Astrocyte of the spinal cord (primary cell): ENCODE measurements at regions not wholly inside any gene's neighbourhood (a gene's known extent, or its start where the extent isn't known, plus 50 kb on each side); places are given as distances from the start of the nearest gene placed in this dataset.

Experiments used
- DNase-seq: peaks from one replicate; pipeline ENCODE4 v3.0.0; 2011; ENCODE audit warnings: low read depth, low spot score
- H3K4me3 ChIP-seq: 2 replicates; pipeline ENCODE4 v1.5.1; 2011; ENCODE audit warnings: low read depth, mild to moderate bottlenecking, low read length, moderate library complexity
- CTCF ChIP-seq: IDR thresholded peaks from 2 replicates; pipeline ENCODE4 v1.5.1; 2012; ENCODE audit warnings: low read depth, mild to moderate bottlenecking, low read length, inconsistent platforms
- in situ Hi-C: cut with HindIII; loops from 2 replicates; pipeline ENCODE4 v1.10.0; 2017; ENCODE audit warnings: low sequenced_read_pairs

GRCh38 chr10:129151281-129151680, 315.8 kb upstream of the MGMT start:
- DNase-seq: no peak
- in situ Hi-C loops: no loop called here
- no peak overlapping the region for H3K4me3 ChIP-seq
- no peak for TF ChIP-seq CTCF

GRCh38 chr10:129156406-129156805, 310.6 kb upstream of the MGMT start:
- no peak for DNase-seq
- H3K4me3 ChIP-seq: no peak overlapping the region
- no peak for TF ChIP-seq CTCF
- in situ Hi-C loops: no loop called here

GRCh38 chr10:129157185-129157584, 309.9 kb upstream of the MGMT start:
- no peak for TF ChIP-seq CTCF
- no peak for DNase-seq

GRCh38 chr10:129161150-129161549, 305.9 kb upstream of the MGMT start:
- in situ Hi-C loops: no loop called here
- no peak for TF ChIP-seq CTCF
- DNase-seq: peak; percentile 1
- H3K4me3 ChIP-seq: no peak overlapping the region

More at GRCh38 chr10:129157185-129157584, 309.9 kb upstream of the MGMT start:
- in situ Hi-C loops: no loop called here
- H3K4me3 ChIP-seq: no peak overlapping the region

- TF ChIP-seq CTCF: no peak
- in situ Hi-C loops: no loop called here
- no peak overlapping the region for H3K4me3 ChIP-seq
- DNase-seq: no peak
Observed at GRCh38 chr10:129163531-129163930, 303.5 kb upstream of the MGMT start.

- in situ Hi-C loops: no loop called here
- TF ChIP-seq CTCF: no peak
- no peak overlapping the region for H3K4me3 ChIP-seq
- no peak for DNase-seq
Observed at GRCh38 chr10:129165076-129165720, 301.8 kb upstream of the MGMT start.

- in situ Hi-C loops: no loop called here
- H3K4me3 ChIP-seq: no peak overlapping the region
- TF ChIP-seq CTCF: no peak
- no peak for DNase-seq
Observed at GRCh38 chr10:129165770-129166169, 301.3 kb upstream of the MGMT start.
